DND-41 (cell line): ENCODE measurements at regions not wholly inside any gene's neighbourhood (a gene's known extent, or its start where the extent isn't known, plus 50 kb on each side); places are given as distances from the start of the nearest gene placed in this dataset.

ENCODE experiments used
- ATAC-seq: fragments of 200-7000 bp; cut with Tn5 transposase; 3 replicates; pipeline ENCODE4 v1.9.1; 2021; ENCODE audit warnings: low read depth; ENCODE audit not compliant: insufficient read depth
- DNase-seq: peaks from one replicate; pipeline ENCODE4 v3.0.0-alpha.2; 2020
- H2AFZ ChIP-seq: 2 replicates; pipeline ENCODE4 v1.6.0; 2012; ENCODE audit warnings: low read depth, low read length
- H3K27ac ChIP-seq: 2 replicates; pipeline ENCODE4 v1.5.1; 2012; ENCODE audit warnings: low read length, inconsistent platforms
- H3K27me3 ChIP-seq: fragments of 200-600 bp; sonication (generic); 2 replicates; pipeline ENCODE4 v1.6.0; 2012; ENCODE audit warnings: low read length, mild to moderate bottlenecking, inconsistent platforms; ENCODE audit not compliant: insufficient read depth, poor library complexity
- H3K36me3 ChIP-seq: 2 replicates; pipeline ENCODE4 v1.5.1; 2012; ENCODE audit warnings: low read length, inconsistent platforms; ENCODE audit not compliant: insufficient read depth
- H3K4me1 ChIP-seq: 2 replicates; pipeline ENCODE4 v1.5.1; 2012; ENCODE audit warnings: mild to moderate bottlenecking, low read length; ENCODE audit not compliant: insufficient read depth
- H3K4me2 ChIP-seq: 2 replicates; pipeline ENCODE4 v1.6.0; 2012; ENCODE audit warnings: mild to moderate bottlenecking, moderate library complexity, low read length, inconsistent platforms; ENCODE audit not compliant: insufficient read depth
- H3K4me3 ChIP-seq, 2 experiments: fragments of 200-600 bp in 1 of 2; shearing (Covaris generic) in 1 of 2; 2 replicates each; pipeline ENCODE4 v1.5.1; 2012 to 2016; ENCODE audit warnings: inconsistent platforms in 2 of 2, low read length in 2 of 2, mild to moderate bottlenecking in 2 of 2, low read depth in 1 of 2, moderate library complexity in 1 of 2
- H3K79me2 ChIP-seq: 2 replicates; pipeline ENCODE4 v1.6.0; 2012; ENCODE audit warnings: low read length, inconsistent platforms; ENCODE audit not compliant: insufficient read depth
- H3K9ac ChIP-seq: 2 replicates; pipeline ENCODE4 v1.6.0; 2012; ENCODE audit warnings: low read depth, mild to moderate bottlenecking, inconsistent platforms, low read length, moderate library complexity
- H3K9me3 ChIP-seq: 2 replicates; pipeline ENCODE4 v1.5.1; 2012; ENCODE audit warnings: low read length, moderate library complexity, mild to moderate bottlenecking, inconsistent platforms; ENCODE audit not compliant: insufficient read depth, severe bottlenecking
- H4K20me1 ChIP-seq: 2 replicates; pipeline ENCODE4 v1.6.0; 2012; ENCODE audit warnings: low read length; ENCODE audit not compliant: insufficient read depth
- CTCF ChIP-seq: IDR thresholded peaks from 2 replicates; pipeline ENCODE4 v1.5.1; 2012; ENCODE audit warnings: borderline replicate concordance, low read length, moderate library complexity, mild to moderate bottlenecking; ENCODE audit not compliant: poor library complexity, severe bottlenecking; ENCODE audit errors: extremely low read depth
- EZH2 ChIP-seq: IDR thresholded peaks from 3 replicates; pipeline ENCODE4 v1.6.1; 2012; ENCODE audit warnings: borderline replicate concordance, low read depth, mild to moderate bottlenecking, moderate library complexity, low read length, inconsistent platforms; ENCODE audit not compliant: severe bottlenecking

GRCh38 chr15:98560338-98560737, 88.0 kb upstream of the IGF1R start:
- Histone ChIP-seq H3K27ac (no peak overlapping the region), H3K27me3 (peaks cover 6% of the 10 kb centered on the region), H3K4me1 (no peaks in the 10 kb centered on the region), H4K20me1 (no peaks in the 10 kb centered on the region), H3K36me3 (no peaks in the 10 kb centered on the region), H3K9ac (no peak overlapping the region), H3K4me3 (no peak overlapping the region), H3K79me2 (no peaks in the 10 kb centered on the region), H3K9me3 (no peaks in the 10 kb centered on the region), H2AFZ (no peak overlapping the region), H3K4me2 (no peak overlapping the region)
- DNase-seq (no peak), ATAC-seq (no peak)
- TF ChIP-seq CTCF = no peak
- no peak for TF ChIP-seq EZH2

- Histone ChIP-seq H3K9me3 (no peaks in the 10 kb centered on the region), H3K36me3 (no peaks in the 10 kb centered on the region), H3K9ac (no peak overlapping the region), H2AFZ (no peak overlapping the region), H3K27ac (no peak overlapping the region), H3K79me2 (no peaks in the 10 kb centered on the region), H3K27me3 (peaks cover 5% of the 10 kb centered on the region), H3K4me3 (no peak overlapping the region), H3K4me1 (no peaks in the 10 kb centered on the region), H4K20me1 (no peaks in the 10 kb centered on the region), H3K4me2 (no peak overlapping the region)
- ATAC-seq (no peak), DNase-seq (no peak)
- no peak for TF ChIP-seq CTCF
These were observed 87.0 kb upstream of the IGF1R start for GRCh38 chr15:98561169-98561941.

GRCh38 chr15:98562331-98562937, 85.9 kb upstream of the IGF1R start:
- no peak for TF ChIP-seq CTCF
- no peak for TF ChIP-seq EZH2
- Histone ChIP-seq H3K79me2 (no peaks in the 10 kb centered on the region), H3K9me3 (no peaks in the 10 kb centered on the region), H3K9ac (no peak overlapping the region), H3K4me3 (no peak overlapping the region), H3K36me3 (no peaks in the 10 kb centered on the region), H3K27me3 (peaks cover 5% of the 10 kb centered on the region), H4K20me1 (no peaks in the 10 kb centered on the region), H2AFZ (no peak overlapping the region), H3K4me1 (no peaks in the 10 kb centered on the region), H3K4me2 (no peak overlapping the region), H3K27ac (no peak overlapping the region)
- ATAC-seq (no peak), DNase-seq (no peak)
